NCI-H1694 (cell line): ENCODE measurements at regions not wholly inside any gene's neighbourhood (a gene's known extent, or its start where the extent isn't known, plus 50 kb on each side); places are given as distances from the start of the nearest gene placed in this dataset.

Experiments used
- DNase-seq: peaks from one replicate; lab custom pipeline; 2025; lab: John Stamatoyannopoulos, UW

DNA sequence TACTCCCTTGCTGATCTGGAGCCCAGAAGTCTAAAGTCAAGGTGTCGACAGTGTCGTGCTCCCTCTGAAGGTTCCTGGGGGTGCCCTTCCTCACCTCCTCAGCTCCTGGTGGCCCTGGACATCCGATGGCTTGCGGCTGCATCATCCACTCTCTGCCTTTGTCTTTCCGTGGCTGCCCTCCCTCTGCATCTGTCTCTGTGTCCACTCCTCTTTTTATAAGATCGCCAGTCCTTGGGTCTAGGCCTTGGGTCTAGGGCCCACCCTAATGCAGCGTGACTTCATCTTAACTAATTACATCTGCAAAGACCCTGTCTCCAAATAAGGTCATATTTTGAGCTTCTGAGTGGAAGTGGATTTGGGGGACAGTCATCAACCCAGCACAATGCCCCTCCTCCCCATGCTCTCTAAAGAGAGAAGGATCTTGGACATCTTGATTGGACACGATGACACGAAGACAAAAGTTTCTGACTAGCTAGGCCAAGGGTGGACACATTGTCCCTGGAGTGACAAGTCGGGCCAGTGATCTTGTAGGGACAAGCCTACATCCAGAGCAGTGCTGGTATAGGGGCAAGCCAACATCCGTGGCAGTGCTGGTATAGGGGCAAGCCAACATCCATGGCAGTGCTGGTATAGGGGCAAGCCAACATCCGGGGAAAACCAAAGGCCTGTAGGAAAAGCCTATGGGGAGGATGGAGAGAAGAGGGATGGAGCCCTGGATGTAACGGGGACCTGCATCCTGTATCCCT is 93.9 kb upstream of the DIO3 start:
- no peak for DNase-seq

DNA sequence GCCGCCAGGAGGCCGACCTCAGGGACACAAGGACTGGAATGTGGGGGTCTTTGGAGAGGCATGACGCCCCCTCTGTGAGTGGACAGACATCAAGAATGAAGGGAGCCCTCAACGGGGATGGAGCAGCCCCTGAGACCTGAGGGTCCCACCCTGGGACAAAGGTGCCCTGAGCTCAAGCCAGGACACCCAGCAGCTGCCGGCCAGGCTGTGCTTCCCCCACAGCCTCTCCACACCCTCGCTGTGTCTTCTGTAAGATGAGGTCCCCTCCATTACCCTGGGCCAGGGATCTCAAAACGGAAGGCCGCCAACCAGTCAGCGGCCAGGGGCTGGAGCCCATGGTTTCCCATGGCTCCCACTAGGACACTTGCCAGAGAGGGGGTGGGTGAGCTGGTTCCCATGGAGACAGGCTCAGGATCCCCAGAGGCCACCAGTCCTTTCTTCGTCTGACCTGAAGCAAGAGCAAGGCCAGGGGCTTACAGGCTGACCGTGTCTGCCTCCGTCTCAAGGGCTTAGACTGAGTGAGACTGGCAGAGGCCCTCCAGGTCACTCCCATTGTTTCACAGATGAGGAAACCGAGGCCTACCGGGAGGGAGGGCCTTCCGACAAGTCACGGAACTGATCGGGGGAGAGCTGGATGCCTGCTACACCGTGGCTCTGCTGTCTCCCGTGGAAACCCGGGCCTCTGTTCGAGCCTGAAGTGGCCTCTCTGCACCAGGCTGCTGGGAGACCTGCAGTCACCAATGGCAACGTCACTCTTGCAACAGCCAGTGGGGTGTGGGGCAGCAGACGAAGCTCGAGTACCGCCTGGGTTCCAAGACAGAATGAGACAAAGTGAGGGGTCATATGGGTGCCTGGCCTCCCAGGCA is 91.7 kb upstream of the DIO3 start:
- no peak for DNase-seq

DNA sequence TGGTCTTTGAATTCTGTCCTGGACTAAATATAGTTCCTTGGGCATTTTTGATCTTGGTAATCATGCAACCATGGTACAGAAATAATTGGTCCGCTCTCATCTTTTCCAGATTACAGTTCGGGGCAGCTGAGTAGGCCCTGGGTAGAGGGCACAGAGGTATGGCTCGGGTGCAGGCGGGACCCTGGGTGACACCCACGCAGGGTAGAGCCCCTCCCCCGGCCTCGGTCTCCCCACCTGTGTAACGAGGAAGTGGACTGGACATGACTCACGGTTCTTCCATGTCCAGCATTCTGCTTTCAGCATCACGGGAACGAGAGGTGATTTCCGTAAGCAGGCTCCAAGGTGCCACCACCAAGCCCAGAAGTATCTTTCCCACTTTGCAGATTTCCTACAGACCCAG is 91.0 kb upstream of the DIO3 start:
- no peak for DNase-seq

DNA sequence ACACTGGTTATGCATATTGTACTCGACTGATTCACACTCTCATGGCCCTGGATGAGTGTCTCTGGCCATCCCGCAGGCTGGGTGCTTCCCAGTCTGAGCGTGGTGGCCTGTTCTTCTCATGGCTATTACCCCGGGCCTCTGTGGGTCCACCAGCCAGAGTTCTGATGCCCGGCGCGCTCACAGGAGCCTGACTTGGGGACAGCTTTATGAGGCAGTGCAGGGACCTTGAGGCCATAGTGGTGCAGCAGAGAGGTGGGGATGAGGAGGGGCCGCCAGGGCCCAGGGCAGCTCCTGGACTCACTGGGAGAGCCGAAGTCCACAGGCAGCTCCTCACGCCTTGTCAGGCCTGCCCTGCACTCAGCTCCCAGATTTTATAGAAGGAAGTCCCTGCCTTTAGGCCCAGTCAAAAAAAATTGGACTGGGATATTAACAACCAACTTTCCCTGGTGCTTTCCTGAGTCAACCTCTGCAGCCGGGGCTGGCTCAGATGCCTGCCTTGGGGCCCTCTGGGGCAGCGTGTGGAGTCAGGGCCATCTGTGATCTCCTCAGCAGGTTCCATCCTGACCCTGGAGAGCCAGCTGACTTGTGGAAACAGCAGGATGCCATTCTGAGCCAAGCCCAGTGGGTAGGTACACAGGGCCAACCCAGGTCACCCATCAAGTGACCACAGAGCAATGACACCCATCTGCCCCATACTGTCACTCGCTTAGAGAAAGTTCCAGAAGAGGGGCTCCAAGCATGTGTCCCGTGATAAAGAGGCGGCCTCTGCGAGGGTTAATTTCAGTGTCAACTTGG is 89.4 kb upstream of the DIO3 start:
- no peak for DNase-seq

DNA sequence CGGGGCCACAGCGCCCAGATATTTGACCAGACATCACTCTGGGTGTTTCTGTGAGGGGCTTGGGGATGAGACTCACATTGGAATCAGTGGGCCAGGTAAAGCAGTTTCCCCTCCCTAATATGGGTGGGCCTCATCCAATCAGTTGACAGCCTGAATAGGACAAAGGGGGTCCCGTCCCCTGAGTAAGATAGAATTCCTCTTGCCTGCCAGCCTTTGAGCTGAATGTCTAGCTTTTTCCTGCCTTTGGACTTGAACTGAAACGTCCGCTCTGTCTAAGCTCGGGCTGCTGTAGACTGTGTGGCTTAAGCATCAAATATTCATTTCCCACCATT is 88.8 kb upstream of the DIO3 start:
- DNase-seq, result no peak

DNA sequence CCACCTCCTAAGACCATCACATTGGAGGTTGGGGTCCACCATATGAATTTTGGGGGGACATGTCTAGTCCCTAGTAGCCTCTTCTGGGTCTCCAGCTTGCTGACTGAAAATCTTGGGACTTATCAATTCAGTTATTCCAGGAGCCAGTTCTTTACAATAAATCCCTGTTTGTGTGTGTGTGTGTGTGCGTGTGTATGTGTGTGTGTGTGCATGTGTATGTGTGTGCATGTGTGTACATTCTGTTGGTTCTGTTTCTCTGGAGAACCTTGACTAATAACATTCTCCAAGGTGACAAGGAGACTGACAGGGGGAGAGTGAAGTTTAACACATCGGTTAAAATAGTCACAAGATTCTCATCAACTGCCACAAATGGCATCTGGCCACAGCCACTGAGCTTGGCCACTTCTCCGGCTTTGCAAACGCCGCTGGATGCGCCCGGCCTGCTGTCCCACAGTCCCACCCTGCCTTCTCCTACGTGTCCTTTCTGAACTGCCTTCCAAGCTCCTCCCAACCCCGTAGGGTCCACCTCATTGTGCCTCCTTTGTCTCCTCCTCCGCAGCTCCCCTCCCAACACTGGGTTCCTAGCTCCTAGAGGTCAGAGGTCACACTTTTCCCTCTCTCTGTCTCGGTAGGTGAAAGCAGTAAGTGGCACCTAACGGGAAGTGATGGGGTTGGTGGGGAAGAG is 88.1 kb upstream of the DIO3 start:
- DNase-seq, result no peak

DNA sequence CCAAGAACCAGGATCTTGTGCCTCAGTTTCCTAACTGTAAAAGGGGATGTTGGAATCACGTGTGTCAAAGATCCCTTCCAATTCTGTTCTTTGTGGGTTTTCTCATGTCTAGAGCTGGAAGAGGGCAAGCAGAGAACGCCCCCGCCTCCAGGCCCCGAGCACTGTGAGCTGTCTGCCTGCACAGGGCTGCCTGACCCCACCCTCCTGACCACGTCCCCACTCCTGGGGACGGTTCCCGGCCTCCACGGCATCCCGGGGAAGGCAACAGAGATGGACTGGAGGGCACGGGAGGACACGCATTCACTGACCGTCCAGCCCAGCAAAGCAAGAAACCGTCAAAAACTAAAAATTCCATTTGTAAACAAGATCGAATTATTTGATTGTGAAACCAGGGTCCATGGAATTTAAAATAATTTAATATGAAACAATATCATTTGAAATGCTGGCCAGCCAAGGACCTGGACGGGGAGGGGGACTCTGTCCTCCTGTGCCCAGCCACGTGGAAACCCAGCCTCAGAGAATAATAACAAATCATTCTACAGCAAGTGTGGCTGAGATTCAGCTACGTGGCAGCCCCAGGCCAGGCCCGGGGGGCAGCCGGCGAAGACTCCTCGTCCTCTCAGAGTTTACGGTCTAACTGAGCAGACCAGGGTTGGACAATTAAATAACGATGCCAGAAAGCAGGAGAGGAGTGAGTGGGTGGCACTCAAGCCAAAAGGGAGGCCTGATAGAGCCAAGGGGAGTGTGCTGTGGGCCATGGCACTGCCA is 87.3 kb upstream of the DIO3 start:
- DNase-seq, result no peak

DNA sequence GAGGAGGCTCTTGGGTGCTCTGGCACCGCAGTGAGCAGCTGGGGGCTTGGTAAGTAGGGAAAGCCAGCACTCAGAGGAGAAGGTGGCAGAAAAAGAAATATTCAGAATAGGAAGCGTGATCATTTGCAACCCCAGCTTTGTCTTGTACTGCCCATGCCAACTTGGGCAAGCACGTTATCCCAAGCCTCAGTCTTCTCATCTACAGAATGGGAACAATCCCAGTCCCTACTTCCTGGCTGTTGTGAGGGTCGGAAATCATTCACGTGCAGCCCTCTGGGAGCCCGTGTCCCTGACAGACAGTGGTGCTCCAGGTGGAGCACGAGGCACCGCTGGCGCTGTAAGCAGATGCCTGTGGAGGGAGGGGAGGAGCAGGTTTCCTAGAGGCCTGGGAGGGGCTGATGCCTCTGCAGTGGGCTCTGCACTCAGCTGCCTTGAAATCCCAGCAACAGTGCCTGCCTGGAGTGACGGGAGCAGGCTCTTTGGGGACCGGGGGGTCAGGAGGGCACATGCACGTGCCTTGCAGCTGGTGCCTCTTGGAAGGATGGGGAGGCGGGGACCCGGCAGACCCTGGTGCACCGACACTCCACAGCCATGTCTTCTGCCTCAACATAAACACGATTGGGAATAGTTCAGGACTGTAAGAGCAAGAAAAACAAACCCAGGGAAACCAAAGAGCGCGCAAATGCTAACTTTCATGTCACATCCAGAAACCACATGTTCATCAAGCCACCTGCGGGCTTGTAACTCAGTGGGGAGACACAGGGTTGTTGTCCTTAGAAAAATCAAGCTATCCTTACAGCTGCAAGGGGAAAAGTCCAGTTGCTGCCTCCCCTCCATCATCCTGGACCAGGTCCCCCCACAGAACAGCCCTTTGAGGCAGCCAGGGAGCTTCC is 86.5 kb upstream of the DIO3 start:
- no peak for DNase-seq

DNA sequence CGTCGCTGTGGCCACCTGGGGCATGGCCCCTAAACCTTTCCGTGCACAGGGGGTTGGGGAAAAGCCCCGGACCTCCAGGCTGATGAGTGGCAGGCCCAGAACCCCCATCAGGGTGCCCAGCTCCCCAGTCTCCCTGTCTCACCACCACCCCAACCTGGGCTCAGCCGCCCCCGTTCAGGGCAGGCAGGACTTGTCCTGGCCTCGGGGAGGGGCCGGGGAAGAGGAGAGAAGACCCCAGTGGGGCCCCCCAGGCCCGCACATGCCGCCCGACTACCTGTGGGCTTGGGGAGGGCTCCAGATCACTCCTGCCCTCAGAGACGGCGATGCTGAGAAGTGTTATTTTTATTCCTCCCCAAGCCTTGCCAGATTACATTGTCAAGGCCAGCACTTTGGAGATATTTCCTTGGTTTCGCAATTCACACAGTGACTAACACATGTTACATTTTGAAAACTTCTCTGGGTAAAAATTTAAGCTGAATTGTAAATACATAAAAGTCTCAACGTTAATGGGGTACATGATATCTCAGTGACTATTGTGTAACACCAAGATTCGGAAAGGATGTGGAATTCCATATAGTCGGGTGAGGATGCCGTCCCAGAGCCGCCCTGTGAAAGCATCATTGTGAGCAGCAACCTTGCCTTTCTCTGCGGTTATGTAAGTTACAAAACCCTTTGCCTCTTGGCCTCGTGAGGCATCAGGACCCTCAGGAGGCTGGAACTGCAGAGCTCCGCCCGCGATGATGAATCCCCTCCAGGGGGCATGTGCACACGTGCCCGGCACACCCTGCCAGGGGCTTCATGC is 85.6 kb upstream of the DIO3 start:
- no peak for DNase-seq

DNA sequence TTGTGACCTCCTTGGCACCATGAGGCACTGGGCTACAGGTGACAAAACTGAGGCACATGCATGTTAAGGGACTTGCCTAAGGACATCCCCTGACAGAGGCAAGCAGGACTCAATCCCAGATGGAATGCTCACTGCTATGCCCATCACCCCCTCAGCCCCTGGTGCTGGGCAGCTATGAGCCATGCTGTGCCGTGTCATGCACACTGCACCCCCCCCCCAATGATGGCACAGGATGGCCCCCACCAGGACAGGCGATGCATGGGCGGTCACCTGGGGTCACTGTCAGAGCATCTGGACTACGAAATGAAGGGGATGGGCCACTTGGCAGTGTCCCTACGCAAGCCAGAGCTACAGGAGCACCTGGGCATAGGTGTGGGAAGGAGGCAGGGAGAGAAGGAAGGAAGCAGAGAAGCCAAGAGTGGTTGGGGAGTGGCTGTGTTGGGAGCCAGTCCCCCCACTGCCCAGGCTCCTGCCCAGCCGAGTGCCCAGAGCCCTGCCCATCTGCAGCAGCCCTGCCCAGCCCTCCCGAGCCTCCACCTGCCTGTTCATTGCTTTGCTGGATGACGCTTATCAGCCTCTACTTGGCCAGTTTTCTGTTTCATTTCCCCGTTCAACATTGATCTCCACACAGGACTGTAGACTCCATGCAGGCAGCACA is 84.9 kb upstream of the DIO3 start:
- DNase-seq, result no peak

DNA sequence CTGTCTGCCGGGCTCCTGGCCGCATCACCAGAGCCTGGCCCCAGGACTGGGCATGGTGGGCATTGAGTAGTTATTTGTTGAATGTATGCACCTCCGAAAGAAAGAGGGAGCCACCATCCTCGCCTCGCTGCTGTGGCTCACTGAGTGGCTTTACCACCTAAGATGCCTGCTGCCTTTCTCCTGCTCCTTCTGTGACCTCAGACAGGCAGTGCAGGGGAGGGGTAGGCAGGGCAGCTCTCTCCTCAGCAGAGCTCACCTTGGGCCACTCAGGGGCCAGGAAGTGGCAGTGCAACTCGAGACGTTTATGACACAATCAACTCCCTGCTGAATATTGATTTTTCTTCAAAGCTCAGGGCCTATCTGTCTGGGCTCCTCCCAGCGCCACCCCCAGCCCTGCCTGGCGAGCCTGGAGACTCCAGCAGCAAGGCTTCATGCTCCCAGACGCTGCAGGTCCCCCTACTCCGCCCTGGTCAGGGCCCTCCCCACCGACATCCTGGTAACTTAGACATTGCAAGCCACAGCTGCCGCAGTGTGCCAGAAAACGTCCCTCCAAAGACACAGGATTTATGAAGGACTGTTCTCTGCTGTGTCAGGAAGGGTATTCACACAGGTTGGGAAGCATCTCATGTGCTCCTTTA is 84.3 kb upstream of the DIO3 start:
- no peak for DNase-seq

DNA sequence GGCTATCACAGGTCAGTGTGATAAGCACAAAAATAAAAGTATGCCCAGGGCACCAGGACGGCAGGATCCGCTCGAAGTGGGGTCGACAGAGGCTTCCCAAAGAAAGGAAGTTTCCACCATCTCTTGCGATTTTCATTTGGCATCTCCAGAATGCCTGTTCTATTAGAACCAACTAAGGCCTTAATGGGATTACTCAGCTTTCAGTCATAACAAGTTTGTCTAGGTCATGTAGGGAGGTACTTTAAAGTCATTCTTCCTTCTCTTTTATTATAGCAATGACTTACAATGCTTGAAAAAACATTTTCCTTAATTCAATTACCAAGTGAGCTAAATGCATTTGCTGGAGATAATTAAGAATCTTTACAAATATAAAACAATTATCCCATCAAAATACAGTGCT is 83.6 kb upstream of the DIO3 start:
- DNase-seq, result no peak

DNA sequence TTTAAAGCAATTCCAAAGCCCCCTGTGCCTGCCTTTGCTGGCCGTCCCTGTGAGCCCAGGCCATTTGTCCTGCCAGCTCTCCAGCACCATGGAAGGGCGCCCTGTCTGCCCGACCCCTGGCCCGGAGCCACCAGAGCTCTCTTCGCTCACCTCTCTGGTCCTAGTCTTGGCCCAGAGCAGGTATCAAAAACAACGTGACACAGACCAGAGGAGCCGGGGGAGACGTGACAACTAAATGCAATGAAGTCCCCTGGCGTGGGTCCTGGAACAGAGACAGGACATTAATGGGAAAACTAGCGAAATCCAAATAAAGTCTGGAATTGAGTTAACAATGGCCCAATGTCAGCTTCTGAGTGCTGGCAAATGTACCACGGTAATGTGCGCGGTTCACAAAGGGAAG is 83.2 kb upstream of the DIO3 start:
- no peak for DNase-seq

DNA sequence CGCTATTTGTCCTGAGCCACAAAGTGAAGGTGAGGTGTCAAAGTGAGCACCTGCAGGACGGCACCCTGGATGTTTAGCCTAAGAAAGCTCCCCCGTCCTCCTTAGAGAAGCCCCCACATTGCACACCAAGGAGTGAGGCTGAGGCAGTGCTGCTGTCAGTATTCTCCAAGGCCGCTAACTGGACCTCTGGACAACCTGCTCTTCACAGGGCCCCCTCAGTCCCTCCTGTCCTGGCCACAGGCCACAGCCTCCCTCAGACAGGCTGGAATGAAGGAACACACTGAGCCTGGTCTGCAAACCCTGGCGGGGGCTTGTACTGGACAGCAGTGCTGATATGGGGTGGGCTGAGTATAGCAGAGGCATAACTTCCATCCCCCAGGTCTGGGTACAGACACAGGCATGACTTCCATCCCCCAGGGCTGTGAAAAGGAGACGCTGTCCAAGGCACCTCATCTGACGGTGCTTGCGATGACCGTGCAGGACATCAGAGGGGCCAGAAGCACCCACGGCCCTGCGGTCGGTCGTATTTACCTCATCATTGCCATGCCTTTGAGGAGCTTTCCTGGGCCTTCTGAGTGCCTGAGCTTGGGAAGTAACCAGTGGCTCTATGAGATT is 82.4 kb upstream of the DIO3 start:
- no peak for DNase-seq

DNA sequence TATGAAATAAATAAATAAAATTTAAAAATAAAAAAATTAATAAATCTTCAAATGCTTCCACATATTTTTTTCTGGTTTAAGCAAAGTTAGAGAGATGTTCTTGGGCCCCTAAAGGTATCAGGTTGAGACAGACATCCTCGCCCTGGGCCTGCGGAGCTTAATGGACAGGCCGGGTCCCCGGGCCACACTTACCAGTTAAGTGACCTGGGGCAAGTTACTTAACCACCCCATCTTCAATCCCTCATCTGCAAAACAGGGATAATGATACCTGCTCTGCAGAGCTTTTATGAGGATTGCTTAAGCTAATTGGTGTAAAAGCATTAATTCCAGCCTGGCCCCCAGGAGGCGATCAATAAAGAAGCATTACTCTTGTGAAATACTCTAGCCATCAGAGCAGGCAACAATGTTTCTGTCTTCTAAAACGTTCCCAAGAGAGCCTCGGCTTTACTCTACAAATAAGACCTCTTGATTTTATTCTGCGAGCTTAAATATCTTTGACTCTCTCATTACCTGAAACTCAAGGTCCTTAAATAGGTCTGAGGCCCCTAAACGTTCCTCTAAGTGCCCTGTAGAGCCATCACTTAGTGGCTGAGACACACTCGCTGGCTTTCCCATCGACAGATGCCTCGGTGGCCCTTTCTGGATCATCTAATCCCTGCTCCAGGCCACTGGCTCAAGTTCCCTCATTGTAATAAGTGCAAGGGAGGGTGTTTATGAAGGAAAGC is 81.1 kb upstream of the DIO3 start:
- no peak for DNase-seq

DNA sequence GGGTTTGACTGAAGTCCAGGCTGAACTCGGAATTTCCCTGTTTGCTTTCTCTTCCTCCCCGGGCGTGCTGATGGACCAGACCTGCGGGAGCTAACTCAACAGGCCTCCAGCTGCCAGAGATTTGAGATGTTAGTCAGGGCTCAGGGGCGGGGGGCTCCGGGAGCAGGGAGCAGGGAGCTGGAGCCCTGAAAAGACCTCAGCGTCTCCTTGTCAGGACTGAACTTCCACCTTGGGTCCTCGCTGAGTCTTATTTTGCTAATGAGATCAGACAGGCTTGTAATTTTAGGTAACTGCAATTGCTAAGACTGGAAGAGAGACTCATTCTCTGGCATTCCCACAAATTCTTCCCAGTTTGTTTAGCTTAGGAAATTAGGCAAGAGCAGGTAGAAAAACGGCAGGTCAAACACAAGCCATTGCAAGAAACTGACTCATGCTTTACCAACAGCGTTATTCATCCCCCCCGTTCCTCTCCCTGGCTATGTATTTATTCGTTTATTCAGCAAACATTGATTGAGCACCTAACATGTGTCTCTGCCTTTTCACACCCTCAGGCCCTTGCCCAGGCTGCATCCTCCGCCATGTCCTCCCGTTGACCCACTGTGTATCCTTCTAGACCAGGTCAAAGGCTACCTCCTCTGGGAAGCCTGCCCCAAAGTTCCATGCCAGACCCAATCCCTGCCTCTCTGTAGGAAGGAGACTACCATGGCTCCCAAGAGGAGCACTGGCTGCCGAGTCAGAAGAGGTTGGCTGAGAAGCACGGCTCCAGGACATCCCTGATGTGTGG is 80.4 kb upstream of the DIO3 start:
- no peak for DNase-seq

DNA sequence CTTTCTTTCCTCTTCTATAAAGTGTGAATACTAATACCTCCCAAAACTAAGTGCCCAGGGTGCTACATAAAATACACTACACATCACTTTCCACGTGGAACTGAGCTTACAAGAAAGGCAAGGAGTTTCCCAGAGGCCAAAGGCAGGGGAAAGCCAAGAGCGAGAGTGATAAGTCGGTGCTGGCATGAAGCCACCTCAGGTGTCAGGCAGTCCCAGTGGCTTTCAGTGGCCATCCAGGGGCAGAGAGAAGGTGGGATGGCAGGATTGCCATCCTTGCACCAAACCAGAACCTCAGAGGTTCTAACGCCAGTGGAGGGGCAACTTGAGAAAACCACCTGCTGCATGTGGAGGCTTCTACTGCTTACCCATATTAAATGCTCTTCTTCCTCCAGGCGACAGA is 79.7 kb upstream of the DIO3 start:
- DNase-seq, result no peak
